GM23248 (cell line): ENCODE measurements at regions not wholly inside any gene's neighbourhood (a gene's known extent, or its start where the extent isn't known, plus 50 kb on each side); places are given as distances from the start of the nearest gene placed in this dataset.

Experiments
- EZH2 ChIP-seq: fragments of 200-600 bp; sonication (generic); IDR thresholded peaks from 2 replicates; pipeline ENCODE4 v1.6.1; 2018; ENCODE audit warnings: antibody characterized with exemption, mild to moderate bottlenecking; ENCODE audit not compliant: insufficient read depth, poor library complexity, severe bottlenecking
- EZH2phosphoT487 ChIP-seq: fragments of 200-600 bp; sonication (generic); IDR thresholded peaks from 2 replicates; pipeline ENCODE4 v1.6.1; 2018; ENCODE audit warnings: antibody characterized with exemption, moderate library complexity, mild to moderate bottlenecking, low read depth; ENCODE audit not compliant: insufficient read depth

DNA sequence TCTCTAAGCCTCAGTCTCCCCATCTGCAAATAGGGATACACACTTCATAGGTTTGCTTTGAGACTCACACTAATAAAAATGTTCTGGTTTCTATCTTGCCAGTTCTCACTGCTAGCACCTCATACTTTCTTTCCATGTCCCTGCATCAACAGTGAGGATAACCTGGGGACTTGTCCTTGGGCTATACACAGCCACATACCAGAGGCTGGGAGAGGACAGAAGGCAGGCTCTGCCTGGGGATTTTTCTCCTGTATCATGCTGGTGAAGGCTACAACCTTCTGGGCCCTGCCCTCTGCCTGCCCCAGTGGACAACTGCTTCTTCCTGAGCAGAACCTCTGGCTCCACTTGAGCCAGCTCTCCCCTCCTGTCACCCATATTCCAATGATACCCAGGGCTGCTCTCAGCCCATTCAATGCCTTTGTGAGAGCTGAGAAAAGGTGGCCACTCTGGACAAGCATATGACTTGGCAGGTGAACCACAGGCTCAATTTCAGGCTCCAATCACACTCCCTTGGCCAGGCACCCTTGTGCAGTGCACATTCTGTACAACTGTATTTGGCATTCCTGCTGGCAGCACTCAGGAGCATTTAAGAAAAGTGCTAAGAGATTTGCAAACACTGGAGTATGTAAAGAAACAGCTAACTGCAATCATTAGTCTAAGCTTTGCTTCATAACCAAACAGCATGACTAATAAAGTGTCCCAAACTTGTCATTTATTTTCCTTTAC lies 135.8 kb upstream of the VRK1 start:
- TF ChIP-seq EZH2 (no peak), EZH2phosphoT487 (no peak)
